GM06990 (cell line): ENCODE measurements at regions not wholly inside any gene's neighbourhood (a gene's known extent, or its start where the extent isn't known, plus 50 kb on each side); places are given as distances from the start of the nearest gene placed in this dataset.

ENCODE experiments used
- DNase-seq: peaks from one replicate; pipeline ENCODE4 v3.0.0-alpha.2; 2011; ENCODE audit not compliant: insufficient read length; ENCODE audit errors: extremely low read depth
- H3K27me3 ChIP-seq: replicated peaks from 2 replicates; pipeline ENCODE4 v1.6.0; 2011; ENCODE audit warnings: low read length; ENCODE audit not compliant: control insufficient read depth, insufficient read depth
- H3K36me3 ChIP-seq: 2 replicates; pipeline ENCODE4 v1.5.1; 2011; ENCODE audit warnings: low read length; ENCODE audit not compliant: control insufficient read depth, insufficient read depth
- H3K4me3 ChIP-seq: replicated peaks from 2 replicates; pipeline ENCODE4 v1.5.1; 2011; ENCODE audit warnings: low read depth, mild to moderate bottlenecking, control low read depth, low read length
- TF ChIP-seq, protein P1 (sequence below): IDR thresholded peaks from 2 replicates; pipeline ENCODE4 v1.5.1; 2011; ENCODE audit warnings: low read length, control low read depth, mild to moderate bottlenecking, inconsistent platforms; ENCODE audit not compliant: insufficient read depth, poor library complexity, severe bottlenecking

DNA sequence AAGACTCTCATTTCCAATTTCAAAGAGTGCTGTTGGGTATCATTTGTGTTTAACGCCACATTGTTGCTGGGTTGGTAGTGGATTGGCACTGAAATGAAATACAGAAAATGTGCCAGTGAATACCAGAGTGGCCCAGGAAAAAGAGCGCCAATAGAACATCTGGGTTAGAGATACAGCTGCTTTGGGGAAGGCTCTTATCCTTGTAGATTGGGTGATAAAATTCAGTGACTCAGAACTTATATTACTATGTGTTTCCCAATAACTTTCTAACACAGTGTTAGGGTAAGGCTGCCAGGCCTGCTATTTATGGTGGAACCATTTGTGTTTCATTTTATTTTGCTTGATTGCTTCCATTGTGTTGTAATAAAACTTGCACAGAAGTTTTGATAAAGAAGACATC, 168.2 kb upstream of the SSTR1 start:
- DNase-seq = no peak
- TF ChIP-seq, protein P1, sequence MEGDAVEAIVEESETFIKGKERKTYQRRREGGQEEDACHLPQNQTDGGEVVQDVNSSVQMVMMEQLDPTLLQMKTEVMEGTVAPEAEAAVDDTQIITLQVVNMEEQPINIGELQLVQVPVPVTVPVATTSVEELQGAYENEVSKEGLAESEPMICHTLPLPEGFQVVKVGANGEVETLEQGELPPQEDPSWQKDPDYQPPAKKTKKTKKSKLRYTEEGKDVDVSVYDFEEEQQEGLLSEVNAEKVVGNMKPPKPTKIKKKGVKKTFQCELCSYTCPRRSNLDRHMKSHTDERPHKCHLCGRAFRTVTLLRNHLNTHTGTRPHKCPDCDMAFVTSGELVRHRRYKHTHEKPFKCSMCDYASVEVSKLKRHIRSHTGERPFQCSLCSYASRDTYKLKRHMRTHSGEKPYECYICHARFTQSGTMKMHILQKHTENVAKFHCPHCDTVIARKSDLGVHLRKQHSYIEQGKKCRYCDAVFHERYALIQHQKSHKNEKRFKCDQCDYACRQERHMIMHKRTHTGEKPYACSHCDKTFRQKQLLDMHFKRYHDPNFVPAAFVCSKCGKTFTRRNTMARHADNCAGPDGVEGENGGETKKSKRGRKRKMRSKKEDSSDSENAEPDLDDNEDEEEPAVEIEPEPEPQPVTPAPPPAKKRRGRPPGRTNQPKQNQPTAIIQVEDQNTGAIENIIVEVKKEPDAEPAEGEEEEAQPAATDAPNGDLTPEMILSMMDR = no peak
- Histone ChIP-seq H3K36me3 (no peaks in the 10 kb centered on the region), H3K27me3 (no peaks in the 10 kb centered on the region), H3K4me3 (no peak overlapping the region)

DNA sequence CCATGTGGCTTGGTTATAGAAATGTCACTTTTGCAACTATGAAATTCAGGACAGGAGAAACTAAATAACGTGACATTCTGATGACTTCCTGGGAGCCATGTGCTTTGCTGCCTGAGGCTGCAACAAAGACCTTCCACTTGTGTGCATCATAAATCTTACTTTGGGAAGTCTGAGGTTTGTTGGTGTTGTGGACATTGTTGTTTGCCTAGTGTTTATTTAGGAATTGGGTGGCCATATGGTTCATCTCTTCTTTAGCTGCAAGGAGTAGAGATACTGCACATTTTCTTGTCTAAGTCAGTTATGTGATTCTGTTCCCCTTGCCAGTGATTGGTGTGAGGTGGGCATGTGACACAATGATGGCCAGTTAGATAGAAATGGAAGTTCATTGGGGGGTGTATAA, 167.3 kb upstream of the SSTR1 start:
- no peaks in the 10 kb centered on the region for H3K27me3 ChIP-seq
- TF ChIP-seq, protein P1 = no peak
- no peak overlapping the region for H3K4me3 ChIP-seq
- DNase-seq = no peak
- no peaks in the 10 kb centered on the region for H3K36me3 ChIP-seq

GRCh38 chr14:38042322-38042721, 165.4 kb upstream of the SSTR1 start:
- TF ChIP-seq, protein P1 = no peak

DNA sequence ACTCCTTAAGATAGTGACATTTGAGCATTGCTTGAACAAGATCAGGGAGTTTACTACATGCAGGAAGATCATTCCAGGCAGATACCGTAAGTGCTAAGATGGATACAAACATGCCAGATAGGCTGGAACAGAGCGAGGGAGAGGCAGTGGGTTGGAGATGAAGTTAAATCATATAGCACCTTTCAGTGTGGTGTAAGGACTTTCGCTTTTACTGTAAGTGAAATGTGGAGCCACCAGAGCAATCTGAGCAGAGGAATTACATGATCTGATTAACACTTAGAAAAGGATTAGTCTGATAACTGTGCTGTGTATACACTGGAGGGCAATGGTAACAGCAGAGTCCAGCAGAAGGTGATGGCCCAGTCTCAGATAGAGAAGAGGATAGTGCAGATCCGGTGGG, 163.0 kb upstream of the SSTR1 start:
- TF ChIP-seq, protein P1 = no peak
- Histone ChIP-seq H3K4me3 (no peak overlapping the region), H3K36me3 (no peaks in the 10 kb centered on the region), H3K27me3 (no peaks in the 10 kb centered on the region)
- no peak for DNase-seq

More at GRCh38 chr14:38042322-38042721, 165.4 kb upstream of the SSTR1 start:
- no peak for DNase-seq
- Histone ChIP-seq H3K27me3 (no peaks in the 10 kb centered on the region), H3K36me3 (no peaks in the 10 kb centered on the region), H3K4me3 (no peak overlapping the region)

DNA sequence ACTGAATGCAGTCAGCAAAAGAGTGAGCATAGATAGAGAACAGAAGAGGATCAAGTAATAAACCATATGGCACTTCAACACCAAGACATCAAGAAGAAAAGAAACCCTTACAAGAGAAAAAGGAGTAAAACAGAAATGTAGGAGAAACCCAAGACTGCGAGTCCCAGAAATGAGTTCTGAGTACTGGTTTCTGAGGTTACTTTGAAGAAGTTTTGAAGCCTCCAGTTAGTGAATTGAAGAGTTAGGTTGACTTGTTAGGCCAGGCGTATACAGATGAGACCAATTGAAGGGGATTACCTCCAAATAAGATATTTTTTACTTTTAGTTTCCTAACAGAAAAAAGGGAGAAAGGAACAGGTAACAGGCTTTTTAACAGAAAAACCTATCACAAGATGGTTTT, 162.2 kb upstream of the SSTR1 start:
- H3K36me3 ChIP-seq = no peaks in the 10 kb centered on the region
- no peak overlapping the region for H3K4me3 ChIP-seq
- TF ChIP-seq, protein P1 = no peak
- no peaks in the 10 kb centered on the region for H3K27me3 ChIP-seq
- DNase-seq = no peak

GRCh38 chr14:38046160-38046559, 161.5 kb upstream of the SSTR1 start:
- Histone ChIP-seq H3K4me3 (no peak overlapping the region), H3K36me3 (no peaks in the 10 kb centered on the region), H3K27me3 (no peaks in the 10 kb centered on the region)
- DNase-seq = no peak
- TF ChIP-seq, protein P1 = no peak
